Fibroblast of lung (primary cell): ENCODE measurements at regions not wholly inside any gene's neighbourhood (a gene's known extent, or its start where the extent isn't known, plus 50 kb on each side); places are given as distances from the start of the nearest gene placed in this dataset.

Source experiments
- DNase-seq, 2 donors: peaks; one replicate each; pipeline versions ENCODE4 v3.0.0 to v3.0.0-alpha.2; 2010; ENCODE audit warnings: low read depth in 2 of 2
- H2AFZ ChIP-seq: 2 replicates; pipeline ENCODE4 v1.5.1; 2012; ENCODE audit warnings: low read length, control low read depth, inconsistent platforms
- H3K27ac ChIP-seq: 2 replicates; pipeline ENCODE4 v1.5.1; 2011; ENCODE audit warnings: low read length, control low read depth; ENCODE audit not compliant: insufficient read depth
- H3K27me3 ChIP-seq: 2 replicates; pipeline ENCODE4 v1.5.1; 2011; ENCODE audit warnings: mild to moderate bottlenecking, low read length; ENCODE audit not compliant: control insufficient read depth, insufficient read depth
- H3K36me3 ChIP-seq: 2 replicates; pipeline ENCODE4 v1.5.1; 2011; ENCODE audit warnings: low read length; ENCODE audit not compliant: control insufficient read depth, insufficient read depth
- H3K4me1 ChIP-seq: 2 replicates; pipeline ENCODE4 v1.5.1; 2011; ENCODE audit warnings: low read length; ENCODE audit not compliant: control insufficient read depth, insufficient read depth; ENCODE audit errors: extremely low read depth
- H3K4me2 ChIP-seq: 2 replicates; pipeline ENCODE4 v1.5.1; 2011; ENCODE audit warnings: low read length, control low read depth; ENCODE audit not compliant: insufficient read depth; ENCODE audit errors: extremely low read depth
- H3K4me3 ChIP-seq, 4 experiments: fragments of 200-600 bp in 1 of 4; sonication (generic) in 1 of 4; replicated peaks in 1 of 4; 2 replicates each; pipeline ENCODE4 v1.5.1; 2011 to 2016; ENCODE audit warnings: low read length in 4 of 4, low read depth in 3 of 4, mild to moderate bottlenecking in 3 of 4, control low read depth in 2 of 4, inconsistent platforms in 1 of 4, mixed read lengths in 1 of 4; ENCODE audit not compliant: insufficient read depth in 1 of 4; ENCODE audit errors: control extremely low read depth in 1 of 4
- H3K79me2 ChIP-seq: 2 replicates; pipeline ENCODE4 v1.5.1; 2012; ENCODE audit warnings: mild to moderate bottlenecking, low read length, inconsistent platforms; ENCODE audit not compliant: control insufficient read depth, insufficient read depth
- H3K9ac ChIP-seq: 2 replicates; pipeline ENCODE4 v1.5.1; 2011; ENCODE audit warnings: mild to moderate bottlenecking, low read length, control low read depth; ENCODE audit not compliant: insufficient read depth
- H3K9me3 ChIP-seq: 2 replicates; pipeline ENCODE4 v1.5.1; 2012; ENCODE audit warnings: low read depth, low read length; ENCODE audit not compliant: control insufficient read depth, insufficient read depth
- H4K20me1 ChIP-seq: 2 replicates; pipeline ENCODE4 v1.5.1; 2011; ENCODE audit warnings: low read length; ENCODE audit not compliant: control insufficient read depth, insufficient read depth; ENCODE audit errors: extremely low read depth
- EZH2 ChIP-seq: IDR thresholded peaks from 2 replicates; pipeline ENCODE4 v1.5.1; 2012; ENCODE audit warnings: low read length, control low read depth, mild to moderate bottlenecking; ENCODE audit errors: missing control alignments
- TF ChIP-seq, protein P1 (sequence below), 2 donors: IDR thresholded peaks in 1 of 2; conservative IDR thresholded peaks in 1 of 2; 1 replicate in 1 of 2; 2 replicates in 1 of 2; pipeline ENCODE4 v1.5.1; 2011 to 2012; ENCODE audit warnings: low read length in 2 of 2, control low read depth in 1 of 2, inconsistent platforms in 1 of 2, low read depth in 1 of 2, mild to moderate bottlenecking in 1 of 2

DNA sequence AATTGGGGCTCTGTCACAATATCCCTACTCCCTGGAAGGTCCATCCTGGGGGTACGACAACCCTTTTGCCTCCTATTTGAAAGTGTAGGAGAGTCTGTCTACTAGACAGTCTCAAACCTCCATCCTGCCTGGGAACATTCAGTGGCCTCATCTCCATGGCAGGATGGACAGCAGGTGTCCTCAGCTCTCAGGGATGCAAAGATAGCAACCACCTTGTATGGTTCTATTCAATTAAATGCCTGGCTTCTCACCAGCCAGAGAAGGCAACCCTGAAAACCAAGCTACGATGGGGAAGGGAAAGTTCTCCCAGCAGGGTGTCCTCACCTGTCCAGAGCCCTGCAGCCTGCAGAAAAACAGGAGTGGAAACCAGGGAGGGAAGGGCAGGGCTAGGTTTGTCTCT is 164.9 kb downstream of the MIAT start:
- Histone ChIP-seq H4K20me1 (no peaks in the 10 kb centered on the region), H3K27me3 (peaks cover 6% of the 10 kb centered on the region), H2AFZ (no peak overlapping the region), H3K36me3 (no peaks in the 10 kb centered on the region), H3K4me2 (no peak overlapping the region), H3K27ac (no peak overlapping the region), H3K9ac (no peak overlapping the region), H3K9me3 (no peaks in the 10 kb centered on the region), H3K4me3 (no peak overlapping the region), H3K79me2 (no peaks in the 10 kb centered on the region), H3K4me1 (no peaks in the 10 kb centered on the region)
- no peak for TF ChIP-seq EZH2
- TF ChIP-seq, protein P1, sequence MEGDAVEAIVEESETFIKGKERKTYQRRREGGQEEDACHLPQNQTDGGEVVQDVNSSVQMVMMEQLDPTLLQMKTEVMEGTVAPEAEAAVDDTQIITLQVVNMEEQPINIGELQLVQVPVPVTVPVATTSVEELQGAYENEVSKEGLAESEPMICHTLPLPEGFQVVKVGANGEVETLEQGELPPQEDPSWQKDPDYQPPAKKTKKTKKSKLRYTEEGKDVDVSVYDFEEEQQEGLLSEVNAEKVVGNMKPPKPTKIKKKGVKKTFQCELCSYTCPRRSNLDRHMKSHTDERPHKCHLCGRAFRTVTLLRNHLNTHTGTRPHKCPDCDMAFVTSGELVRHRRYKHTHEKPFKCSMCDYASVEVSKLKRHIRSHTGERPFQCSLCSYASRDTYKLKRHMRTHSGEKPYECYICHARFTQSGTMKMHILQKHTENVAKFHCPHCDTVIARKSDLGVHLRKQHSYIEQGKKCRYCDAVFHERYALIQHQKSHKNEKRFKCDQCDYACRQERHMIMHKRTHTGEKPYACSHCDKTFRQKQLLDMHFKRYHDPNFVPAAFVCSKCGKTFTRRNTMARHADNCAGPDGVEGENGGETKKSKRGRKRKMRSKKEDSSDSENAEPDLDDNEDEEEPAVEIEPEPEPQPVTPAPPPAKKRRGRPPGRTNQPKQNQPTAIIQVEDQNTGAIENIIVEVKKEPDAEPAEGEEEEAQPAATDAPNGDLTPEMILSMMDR (conservative IDR thresholded peaks at IDR 0.05 in 1 of 2, IDR thresholded peaks at IDR 0.05 in 1 of 2; ENCODE audit: low read depth in 1 of 2, low read length in 2 of 2): no peak
- DNase-seq: no peak

DNA sequence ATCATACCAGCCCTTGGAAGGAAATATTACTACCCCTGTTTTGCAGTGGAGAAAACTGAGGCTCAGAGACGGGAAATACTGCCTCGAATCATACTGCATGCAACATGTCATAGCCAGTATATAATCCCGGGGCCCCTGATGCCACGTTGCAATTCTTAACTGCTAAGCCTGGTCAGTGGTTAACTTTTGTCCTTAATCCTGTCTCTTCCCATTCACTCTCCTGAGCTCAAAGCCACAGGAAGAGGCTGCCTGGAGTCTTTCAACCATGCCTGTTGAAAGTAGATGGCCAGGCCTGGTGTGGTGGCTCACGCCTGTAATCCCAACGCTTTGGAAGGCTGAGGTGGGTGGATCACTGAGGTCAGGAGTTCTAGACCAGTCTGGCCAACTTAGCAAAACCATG is 166.6 kb downstream of the MIAT start:
- Histone ChIP-seq H3K9ac (no peak overlapping the region), H3K27ac (no peak overlapping the region), H3K4me2 (no peak overlapping the region), H2AFZ (no peak overlapping the region), H3K79me2 (no peaks in the 10 kb centered on the region), H4K20me1 (no peaks in the 10 kb centered on the region), H3K4me1 (no peaks in the 10 kb centered on the region), H3K4me3 (no peak overlapping the region), H3K27me3 (peaks cover 6% of the 10 kb centered on the region), H3K36me3 (no peaks in the 10 kb centered on the region), H3K9me3 (no peaks in the 10 kb centered on the region)
- TF ChIP-seq, protein P1 (conservative IDR thresholded peaks at IDR 0.05 in 1 of 2, IDR thresholded peaks at IDR 0.05 in 1 of 2; ENCODE audit: low read depth in 1 of 2, low read length in 2 of 2): no peak
- TF ChIP-seq EZH2: no peak
- no peak for DNase-seq

DNA sequence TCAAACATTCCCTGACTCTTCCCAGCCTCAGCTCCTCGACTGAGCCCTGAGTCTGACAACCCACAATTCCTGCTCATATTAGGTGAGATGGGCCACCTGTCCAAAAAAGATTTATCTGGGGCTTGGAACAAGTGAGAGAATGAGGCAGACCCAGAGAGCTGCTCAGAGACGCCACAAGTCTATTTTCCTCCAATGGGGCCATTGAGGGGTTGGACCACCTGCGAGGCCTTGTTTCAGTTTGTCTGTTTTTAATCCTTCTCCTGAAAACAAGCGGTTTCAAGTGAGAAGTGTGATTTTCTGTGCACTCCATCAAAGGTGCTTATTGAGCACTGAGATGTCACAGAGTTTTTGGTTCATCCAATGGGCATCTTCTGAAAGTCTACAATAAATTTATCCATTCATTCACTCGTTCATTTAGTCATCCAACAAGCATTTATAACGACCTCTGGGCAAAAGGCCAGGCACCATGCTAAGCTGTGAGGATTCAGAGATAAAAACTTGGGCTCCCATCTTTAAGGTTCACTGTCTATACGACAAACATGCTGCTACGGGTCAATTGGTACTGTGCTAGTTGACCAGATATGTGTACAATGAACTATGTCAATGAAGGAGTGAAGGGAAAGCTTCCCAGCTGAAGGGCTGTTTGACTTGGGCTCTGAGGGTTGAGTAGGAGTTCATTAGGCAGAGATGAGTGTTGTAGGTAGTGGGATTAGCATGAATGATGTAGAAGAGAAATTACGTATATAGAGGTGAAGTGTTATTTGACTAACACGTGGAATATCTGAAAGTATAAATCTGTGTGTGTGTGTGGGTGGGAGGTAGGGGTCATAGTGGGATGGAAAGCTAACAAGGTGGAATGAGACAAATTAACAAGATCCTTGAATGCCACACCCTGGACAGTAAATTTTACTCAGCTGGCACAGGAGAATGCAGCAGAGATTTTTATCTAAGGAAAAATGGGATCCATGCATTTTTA is 168.9 kb downstream of the MIAT start:
- H3K4me1 ChIP-seq: no peaks in the 10 kb centered on the region
- H3K79me2 ChIP-seq: no peaks in the 10 kb centered on the region
- no peak for TF ChIP-seq EZH2
- TF ChIP-seq, protein P1 (conservative IDR thresholded peaks at IDR 0.05 in 1 of 2, IDR thresholded peaks at IDR 0.05 in 1 of 2; ENCODE audit: low read depth in 1 of 2, low read length in 2 of 2): no peak
- no peaks in the 10 kb centered on the region for H3K9me3 ChIP-seq
- H3K27ac ChIP-seq: no peak overlapping the region
- peaks cover 5% of the 10 kb centered on the region for H3K27me3 ChIP-seq
- no peak overlapping the region for H2AFZ ChIP-seq
- H3K4me2 ChIP-seq: no peak overlapping the region
- H4K20me1 ChIP-seq: no peaks in the 10 kb centered on the region
- no peak for DNase-seq
- H3K9ac ChIP-seq: no peak overlapping the region
- H3K36me3 ChIP-seq: no peaks in the 10 kb centered on the region
- no peak overlapping the region for H3K4me3 ChIP-seq
